Neural progenitor cell (in vitro differentiated cells): ENCODE measurements at regions not wholly inside any gene's neighbourhood (a gene's known extent, or its start where the extent isn't known, plus 50 kb on each side); places are given as distances from the start of the nearest gene placed in this dataset.

ENCODE experiments used
- DNase-seq: peaks from one replicate; pipeline ENCODE4 v3.0.0-alpha.2; 2016; ENCODE audit warnings: low spot score
- H2AFZ ChIP-seq: fragments of 200-600 bp; sonication (generic); replicated peaks from 2 replicates; pipeline ENCODE4 v1.6.1; 2016; ENCODE audit warnings: antibody characterized with exemption
- H3F3A ChIP-seq: fragments of 200-600 bp; sonication (generic); 2 replicates; pipeline ENCODE4 v1.6.1; 2016; ENCODE audit warnings: antibody characterized with exemption, low read depth
- H3K27ac ChIP-seq: fragments of 200-600 bp; sonication (generic); 2 replicates; pipeline ENCODE4 v1.5.1; 2016; ENCODE audit warnings: mild to moderate bottlenecking
- H3K27me3 ChIP-seq: fragments of 200-600 bp; sonication (generic); 2 replicates; pipeline ENCODE4 v1.6.1; 2016; ENCODE audit warnings: mild to moderate bottlenecking, moderate library complexity
- H3K36me3 ChIP-seq: fragments of 200-600 bp; sonication (generic); 2 replicates; pipeline ENCODE4 v1.5.1; 2016
- H3K4me1 ChIP-seq: fragments of 200-600 bp; sonication (generic); 2 replicates; pipeline ENCODE4 v1.6.1; 2016; ENCODE audit warnings: mixed run types
- H3K4me2 ChIP-seq: fragments of 200-600 bp; sonication (generic); 2 replicates; pipeline ENCODE4 v1.6.1; 2016
- H3K4me3 ChIP-seq: fragments of 200-600 bp; sonication (generic); 2 replicates; pipeline ENCODE4 v1.5.1; 2016
- H3K79me2 ChIP-seq: fragments of 200-600 bp; sonication (generic); 2 replicates; pipeline ENCODE4 v1.6.1; 2016; ENCODE audit warnings: low read depth
- H3K9ac ChIP-seq: fragments of 200-600 bp; sonication (generic); 2 replicates; pipeline ENCODE4 v1.6.1; 2016
- H3K9me3 ChIP-seq: fragments of 200-600 bp; sonication (generic); 2 replicates; pipeline ENCODE4 v1.5.1; 2016; ENCODE audit warnings: low read depth
- H4K20me1 ChIP-seq: fragments of 200-600 bp; sonication (generic); 2 replicates; pipeline ENCODE4 v1.6.1; 2016; ENCODE audit warnings: low read depth
- H3K27ac Mint-ChIP-seq: 3 replicates; pipeline ENCODE4 v1.8.0; 2021; ENCODE audit warnings: mixed read lengths
- H3K27me3 Mint-ChIP-seq: 2 replicates; pipeline ENCODE4 v1.8.0; 2022; ENCODE audit warnings: low read depth, mild to moderate bottlenecking, inconsistent platforms, moderate library complexity, mixed read lengths; ENCODE audit not compliant: insufficient read depth
- H3K36me3 Mint-ChIP-seq: 3 replicates; pipeline ENCODE4 v1.8.0; 2021; ENCODE audit warnings: mixed read lengths
- H3K4me1 Mint-ChIP-seq: 3 replicates; pipeline ENCODE4 v1.8.0; 2021; ENCODE audit warnings: mixed read lengths
- H3K4me3 Mint-ChIP-seq: 3 replicates; pipeline ENCODE4 v1.8.0; 2021; ENCODE audit warnings: mild to moderate bottlenecking, moderate library complexity, mixed read lengths
- H3K9me3 Mint-ChIP-seq: 3 replicates; pipeline ENCODE4 v1.8.0; 2020; ENCODE audit warnings: mixed read lengths
- CTCF ChIP-seq: fragments of 200-600 bp; sonication (generic); IDR thresholded peaks from 2 replicates; pipeline ENCODE4 v1.5.1; 2017; ENCODE audit warnings: antibody characterized with exemption, mild to moderate bottlenecking
- EZH2 ChIP-seq: fragments of 200-600 bp; sonication (generic); IDR thresholded peaks from 2 replicates; pipeline ENCODE4 v1.6.1; 2017; ENCODE audit warnings: antibody characterized with exemption, mild to moderate bottlenecking, moderate library complexity
- EZH2phosphoT487 ChIP-seq: fragments of 200-600 bp; sonication (generic); IDR thresholded peaks from 2 replicates; pipeline ENCODE4 v1.6.1; 2017; ENCODE audit warnings: antibody characterized with exemption

GRCh38 chr3:84125201-84125721 is 833.5 kb upstream of the CADM2 start:
- Mint-ChIP-seq H3K4me1 (no peaks in the 10 kb centered on the region), H3K9me3 (no peaks in the 10 kb centered on the region), H3K36me3 (no peaks in the 10 kb centered on the region), H3K27me3 (no peaks in the 10 kb centered on the region), H3K4me3 (no peak overlapping the region), H3K27ac (no peak overlapping the region)
- no peaks in the 10 kb centered on the region for H3K36me3 ChIP-seq
- no peaks in the 10 kb centered on the region for H4K20me1 ChIP-seq
- H3K9ac ChIP-seq = no peak overlapping the region
- H3K9me3 ChIP-seq = no peaks in the 10 kb centered on the region
- H2AFZ ChIP-seq = no peak overlapping the region
- DNase-seq = no peak
- no peaks in the 10 kb centered on the region for H3K27me3 ChIP-seq
- no peaks in the 10 kb centered on the region for H3K79me2 ChIP-seq
- H3K27ac ChIP-seq = no peak overlapping the region
- H3K4me2 ChIP-seq = no peak overlapping the region
- H3K4me1 ChIP-seq = no peaks in the 10 kb centered on the region
- no peak overlapping the region for H3K4me3 ChIP-seq
- TF ChIP-seq EZH2 = no peak
- TF ChIP-seq CTCF = no peak
- no peak for TF ChIP-seq EZH2phosphoT487
- no peaks in the 10 kb centered on the region for H3F3A ChIP-seq

GRCh38 chr3:84125760-84126159 is 833.0 kb upstream of the CADM2 start:
- H3K27me3 ChIP-seq = no peaks in the 10 kb centered on the region
- no peak overlapping the region for H2AFZ ChIP-seq
- H3K4me1 ChIP-seq = no peaks in the 10 kb centered on the region
- no peaks in the 10 kb centered on the region for H3K9me3 ChIP-seq
- H3F3A ChIP-seq = no peaks in the 10 kb centered on the region
- no peak overlapping the region for H3K9ac ChIP-seq
- H3K27ac ChIP-seq = no peak overlapping the region
- H4K20me1 ChIP-seq = no peaks in the 10 kb centered on the region
- H3K27me3 Mint-ChIP-seq = no peaks in the 10 kb centered on the region
- no peak overlapping the region for H3K4me3 Mint-ChIP-seq
- no peaks in the 10 kb centered on the region for H3K79me2 ChIP-seq
- H3K4me3 ChIP-seq = no peak overlapping the region
- no peaks in the 10 kb centered on the region for H3K9me3 Mint-ChIP-seq
- TF ChIP-seq EZH2 (no peak), CTCF (no peak), EZH2phosphoT487 (no peak)
- no peak overlapping the region for H3K4me2 ChIP-seq
- H3K27ac Mint-ChIP-seq = no peak overlapping the region
- no peaks in the 10 kb centered on the region for H3K36me3 ChIP-seq
- no peaks in the 10 kb centered on the region for H3K36me3 Mint-ChIP-seq
- DNase-seq = no peak
- H3K4me1 Mint-ChIP-seq = no peaks in the 10 kb centered on the region

GRCh38 chr3:84126160-84126559 is 832.6 kb upstream of the CADM2 start:
- no peaks in the 10 kb centered on the region for H3K9me3 ChIP-seq
- no peak for TF ChIP-seq EZH2phosphoT487
- no peak for TF ChIP-seq CTCF
- no peak for TF ChIP-seq EZH2
- H3K27me3 ChIP-seq = no peaks in the 10 kb centered on the region
- Mint-ChIP-seq H3K27ac (no peak overlapping the region), H3K27me3 (no peaks in the 10 kb centered on the region), H3K36me3 (no peaks in the 10 kb centered on the region), H3K4me3 (no peak overlapping the region), H3K9me3 (no peaks in the 10 kb centered on the region), H3K4me1 (no peaks in the 10 kb centered on the region)
- H3K4me1 ChIP-seq = no peaks in the 10 kb centered on the region
- no peaks in the 10 kb centered on the region for H3F3A ChIP-seq
- H4K20me1 ChIP-seq = no peaks in the 10 kb centered on the region
- H3K36me3 ChIP-seq = no peaks in the 10 kb centered on the region
- no peak overlapping the region for H3K27ac ChIP-seq
- no peak for DNase-seq
- H3K79me2 ChIP-seq = no peaks in the 10 kb centered on the region
- H2AFZ ChIP-seq = no peak overlapping the region
- no peak overlapping the region for H3K4me3 ChIP-seq
- no peak overlapping the region for H3K4me2 ChIP-seq
- H3K9ac ChIP-seq = no peak overlapping the region
